ENCODE measurements at regions not wholly inside any gene's neighbourhood (a gene's known extent, or its start where the extent isn't known, plus 50 kb on each side); places are given as distances from the start of the nearest gene placed in this dataset.

DNA sequence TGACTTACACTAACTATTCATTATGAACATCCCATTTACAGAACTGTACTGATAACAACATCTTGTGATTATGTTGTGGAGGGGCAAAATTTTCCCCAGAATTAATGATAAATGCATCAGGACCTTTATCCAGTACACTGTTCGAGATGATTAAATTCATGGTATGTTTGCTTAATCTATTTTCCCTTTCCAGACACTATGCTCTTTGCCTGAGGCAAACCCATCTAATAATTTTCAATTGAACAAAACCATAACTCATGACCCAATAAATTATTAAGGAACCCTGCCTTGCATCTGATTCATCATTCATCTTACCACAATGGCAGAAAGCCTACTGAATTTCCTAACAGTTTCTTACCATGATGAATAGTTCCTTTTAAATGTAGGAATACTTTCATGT is 385.0 kb downstream of the DSEL start:
- H3K23ac ChIP-seq (ENCODE audit: insufficient read length), result no peak overlapping the region
- no peak overlapping the region for H2BK120ac ChIP-seq (replicated peaks; ENCODE audit: low read depth, low read length)
- H3K36me3 ChIP-seq (ENCODE audit: control insufficient read depth in 2 of 4, insufficient read depth in 4 of 4, low read length in 3 of 4), result no peaks in the 10 kb centered on the region
- peaks cover 0 to 1% (median 0%) of the 10 kb centered on the region in 4 experiments; a peak in 1 of 7 replicates for H3K27me3 ChIP-seq (replicated peaks in 1 of 4; ENCODE audit: control insufficient read depth in 3 of 4, extremely low read depth in 1 of 4, insufficient read depth in 3 of 4, low read length in 3 of 4)
- CTCF ChIA-PET (ENCODE audit: partially characterized antibody), result interaction anchor here (1.1 to 1.6 kb wide), 2 partner anchors 27 to 68 kb away, joined by 4 to 5 read pairs; no protein-coding TSS in a partner anchor
- H3K18ac ChIP-seq (ENCODE audit: extremely low read depth, low read length), result no peak overlapping the region
- POLR2A ChIA-PET (ENCODE audit: partially characterized antibody), result no interaction called here
- no peak overlapping the region for H2AFZ ChIP-seq (ENCODE audit: low read length)
- H2AK5ac ChIP-seq (ENCODE audit: low read depth, low read length), result no peak overlapping the region
- H4K91ac ChIP-seq (replicated peaks; ENCODE audit: insufficient read length, low read length), result no peak overlapping the region
- H3K4me3 ChIP-seq (ENCODE audit: extremely low read depth in 1 of 4, insufficient read depth in 2 of 4, low read depth in 3 of 4, low read length in 4 of 4), result no peak overlapping the region
- TF ChIP-seq FOSL1 (IDR thresholded peaks at IDR 0.05; ENCODE audit: insufficient read depth, low read depth, low read length), result no peak
- no peak for TF ChIP-seq SIX5 (IDR thresholded peaks at IDR 0.05; ENCODE audit: low read depth, low read length)
- TF ChIP-seq EP300 (IDR thresholded peaks at IDR 0.05; ENCODE audit: borderline replicate concordance in 1 of 2, low read depth in 2 of 2, low read length in 2 of 2), result no peak
- TF ChIP-seq CHD1 (IDR thresholded peaks at IDR 0.05; ENCODE audit: low read depth, low read length), result no peak
- no peak for TF ChIP-seq HDAC2 (IDR thresholded peaks at IDR 0.05; ENCODE audit: borderline replicate concordance in 1 of 2, low read depth in 2 of 2, low read length in 2 of 2)
- no peak overlapping the region for H2BK20ac ChIP-seq (ENCODE audit: low read length)
- no peak overlapping the region for H2BK5ac ChIP-seq (ENCODE audit: low read depth, low read length)
- FAIRE-seq (no peak), DNase-seq (ENCODE audit: low read depth in 1 of 2, low spot score in 2 of 2) (no peak)
- H3K4ac ChIP-seq (replicated peaks; ENCODE audit: insufficient read length, low read depth, low read length), result no peak overlapping the region
- H3K79me2 ChIP-seq (ENCODE audit: control insufficient read depth in 1 of 2, insufficient read depth in 2 of 2, low read length in 2 of 2), result no peaks in the 10 kb centered on the region
- H4K8ac ChIP-seq (ENCODE audit: extremely low read depth, insufficient read depth, low read length), result no peak overlapping the region
- no peak overlapping the region for H3K27ac ChIP-seq (ENCODE audit: low read depth, low read length)
- no peak overlapping the region for H2BK15ac ChIP-seq (ENCODE audit: low read length)
- H3K79me1 ChIP-seq (ENCODE audit: low read depth, low read length), result no peaks in the 10 kb centered on the region
- no peak overlapping the region for H3K56ac ChIP-seq (replicated peaks; ENCODE audit: insufficient read length, low read depth, low read length)
- no peaks in the 10 kb centered on the region for H3K23me2 ChIP-seq (ENCODE audit: low read depth, low read length)
- no peaks in the 10 kb centered on the region; a peak in 2 of 4 replicates for H3K9me3 ChIP-seq (ENCODE audit: insufficient read depth in 2 of 2, low read depth in 1 of 2, low read length in 1 of 2)
- no peaks in the 10 kb centered on the region for H4K20me1 ChIP-seq (replicated peaks in 1 of 2; ENCODE audit: control insufficient read depth in 1 of 2, insufficient read depth in 2 of 2, low read length in 2 of 2)
- no peak overlapping the region for H4K5ac ChIP-seq (ENCODE audit: insufficient read length, low read depth, low read length)
- WGBS, 2 experiments (ENCODE audit: extremely low coverage in 1 of 2, insufficient coverage in 1 of 2, insufficient read length in 1 of 2, insufficient replicate concordance in 2 of 2, low coverage in 1 of 2, low lambda C conversion rate in 2 of 2, missing lambda C conversion rate in 1 of 2), result 92% methylated on average over 1 of the region's 1 CpG; no CpG with 5 or more reads in 1 of the 2 experiments
- no peaks in the 10 kb centered on the region for H3K4me1 ChIP-seq (replicated peaks in 1 of 4; ENCODE audit: control insufficient read depth in 3 of 4, insufficient read depth in 4 of 4, low read length in 3 of 4)
- no peak overlapping the region for H3K14ac ChIP-seq (ENCODE audit: insufficient read length)
- H3K9ac ChIP-seq (replicated peaks in 1 of 4; ENCODE audit: extremely low read depth in 1 of 4, low read depth in 3 of 4, low read length in 3 of 4), result no peak overlapping the region
- no peak overlapping the region for H3K4me2 ChIP-seq (ENCODE audit: insufficient read depth in 1 of 2, low read depth in 2 of 2, low read length in 2 of 2)
- H2BK12ac ChIP-seq (ENCODE audit: low read depth, low read length), result no peak overlapping the region

Measured in H1 (cell line).